ENCODE measurements at regions not wholly inside any gene's neighbourhood (a gene's known extent, or its start where the extent isn't known, plus 50 kb on each side); places are given as distances from the start of the nearest gene placed in this dataset.
"Not testable (repeated sequence)": the region's sequence is repeated elsewhere in the genome, so short reads cannot be mapped to it uniquely, and the experiment has no call there.

DNA sequence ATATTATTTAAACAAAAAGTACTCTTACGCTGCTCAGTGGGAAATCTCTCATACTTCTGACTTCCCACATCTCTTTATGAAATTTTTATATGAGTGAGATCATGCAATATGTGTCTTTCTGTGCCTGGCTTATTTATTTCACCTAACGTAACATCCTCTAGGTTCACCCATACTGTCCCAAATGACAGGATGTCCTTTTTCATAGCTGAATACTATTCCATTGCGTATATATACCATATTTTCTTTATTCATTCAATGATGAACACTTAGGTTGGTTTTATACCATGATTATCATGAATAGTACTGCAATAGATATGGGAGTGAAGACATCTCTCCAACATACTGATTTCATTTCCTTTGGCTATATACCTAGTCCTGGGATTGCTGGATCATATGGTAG lies 57.8 kb upstream of the TPP2 start:
- no peak for DNase-seq

DNA sequence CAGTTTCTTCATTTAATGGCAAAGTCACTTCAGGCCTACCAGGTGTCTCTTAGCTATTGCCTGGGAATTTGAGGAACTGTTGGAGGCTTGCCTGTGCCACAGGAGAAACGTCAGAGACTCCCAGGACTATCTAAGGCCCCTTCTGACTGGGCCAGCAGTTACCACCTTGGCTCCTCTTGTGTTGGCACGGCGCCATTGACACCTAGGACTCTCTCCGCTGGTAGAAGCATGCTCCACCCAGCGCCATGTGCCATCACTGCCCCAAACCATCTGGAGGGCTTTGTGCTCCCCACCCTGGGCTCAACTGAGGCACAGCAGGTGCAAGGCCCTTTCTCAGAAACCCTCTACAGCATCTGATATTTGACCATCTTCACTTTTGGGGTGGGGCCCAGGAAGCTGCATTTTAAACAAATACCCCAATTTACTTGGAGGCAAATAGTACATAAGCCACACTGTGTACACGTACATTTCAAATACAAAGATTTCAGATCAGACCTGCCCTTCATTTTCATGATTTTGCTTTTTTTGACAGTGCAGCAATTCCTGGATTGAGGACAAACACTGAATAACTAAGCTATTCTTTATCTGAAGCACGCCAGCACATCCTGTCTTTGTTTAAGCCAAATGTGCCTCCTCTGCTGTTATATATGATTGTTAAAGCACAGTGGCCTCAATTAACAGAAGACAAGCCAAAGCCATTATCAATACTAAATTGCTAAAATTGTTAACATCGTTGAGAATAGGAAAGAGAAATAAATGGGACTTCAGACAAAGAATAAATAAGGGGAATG lies 59.9 kb upstream of the TPP2 start:
- DNase-seq: no peak

DNA sequence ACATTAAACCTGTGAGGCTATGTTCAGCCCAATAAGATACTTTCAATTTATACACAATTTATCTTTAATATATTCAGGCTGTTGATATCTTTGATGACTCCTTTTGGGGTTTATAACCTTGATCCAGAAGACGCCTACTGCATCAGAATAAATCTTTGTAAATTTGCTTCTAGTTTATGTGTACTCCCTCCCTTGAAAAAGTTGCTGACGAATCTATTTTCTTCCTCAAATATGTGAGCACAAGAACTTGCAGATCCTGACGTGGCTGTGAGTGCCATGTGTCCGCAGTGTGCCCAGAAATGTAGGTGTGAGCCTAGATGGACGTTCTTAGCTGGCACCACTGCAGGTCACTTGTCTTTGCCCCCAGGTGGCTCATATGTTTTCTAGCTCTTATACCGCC lies 60.6 kb upstream of the TPP2 start:
- no peak for DNase-seq

DNA sequence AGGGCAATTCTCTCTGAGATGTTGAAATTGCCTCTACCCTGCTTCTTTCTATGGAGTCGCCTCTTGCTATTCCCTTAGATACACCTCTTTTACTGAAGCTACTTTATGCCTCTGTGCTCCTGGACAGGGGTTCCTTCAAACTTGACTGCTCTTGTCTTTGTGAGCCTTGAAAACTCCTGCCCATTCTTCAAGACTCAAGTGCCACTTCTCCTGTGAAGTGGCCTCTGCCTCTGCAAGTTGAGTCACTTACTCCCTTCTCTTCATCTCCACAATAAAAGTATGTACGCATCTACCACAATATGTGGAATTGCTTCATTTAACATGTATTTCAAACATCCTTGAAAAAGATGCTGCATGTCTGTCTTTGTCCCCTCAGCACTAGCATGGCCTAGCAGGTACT lies 66.0 kb upstream of the TPP2 start:
- DNase-seq: no peak

DNA sequence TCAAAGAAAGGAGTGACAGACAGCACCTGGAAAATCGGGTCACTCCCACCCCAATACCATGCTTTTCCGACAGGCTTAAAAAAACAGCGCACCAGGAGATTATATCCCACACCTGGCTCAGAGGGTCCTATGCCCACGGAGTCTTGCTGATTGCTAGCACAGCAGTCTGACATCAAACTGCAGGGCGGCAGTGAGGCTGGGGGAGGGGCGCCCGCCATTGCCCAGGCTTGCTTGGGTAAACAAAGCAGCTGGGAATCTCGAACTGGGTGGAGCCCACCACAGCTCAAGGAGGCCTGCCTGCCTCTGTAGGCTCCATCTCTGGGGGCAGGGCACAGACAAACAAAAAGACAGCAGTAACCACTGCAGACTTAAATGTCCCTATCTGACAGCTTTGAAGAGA lies 74.5 kb upstream of the TPP2 start:
- DNase-seq: not testable (repeated sequence)

DNA sequence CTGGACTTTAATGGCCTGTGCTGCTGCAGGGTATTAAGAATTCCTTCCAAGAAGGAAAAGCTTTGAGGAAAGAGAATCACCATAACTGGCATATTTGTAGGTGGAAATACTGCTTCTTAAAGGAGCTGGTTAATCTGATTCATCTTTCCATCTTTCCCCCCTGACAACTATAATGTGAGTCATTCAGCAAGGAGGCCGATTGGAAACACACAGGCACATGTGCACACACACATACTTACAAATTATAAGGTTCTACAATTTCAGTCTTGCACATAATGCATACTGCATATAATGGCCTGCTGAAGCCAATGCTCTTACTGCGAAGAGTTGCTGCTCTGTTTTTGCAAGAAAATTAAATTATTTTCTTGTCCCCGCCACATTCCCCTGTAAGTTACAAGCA lies 78.8 kb upstream of the TPP2 start:
- no peak for DNase-seq

DNA sequence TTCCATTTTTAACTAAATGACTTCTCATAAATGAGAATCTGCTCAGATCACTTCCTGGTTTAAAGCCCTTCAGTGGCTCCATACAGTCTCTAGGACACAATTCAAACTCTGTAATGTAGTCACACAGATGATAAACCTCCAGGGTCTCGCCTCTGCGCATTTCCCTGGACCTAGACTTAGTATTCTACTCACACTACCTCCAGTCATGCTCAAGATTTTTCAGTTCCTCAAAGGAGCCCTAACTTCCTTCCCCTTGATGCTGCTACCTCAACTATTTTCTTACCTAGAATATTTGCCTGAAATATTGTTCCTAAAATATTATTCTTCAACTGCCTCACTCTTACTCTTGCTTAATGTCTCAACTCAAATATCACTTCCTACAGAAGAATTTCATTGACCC lies 86.7 kb upstream of the TPP2 start:
- no peak for DNase-seq

DNA sequence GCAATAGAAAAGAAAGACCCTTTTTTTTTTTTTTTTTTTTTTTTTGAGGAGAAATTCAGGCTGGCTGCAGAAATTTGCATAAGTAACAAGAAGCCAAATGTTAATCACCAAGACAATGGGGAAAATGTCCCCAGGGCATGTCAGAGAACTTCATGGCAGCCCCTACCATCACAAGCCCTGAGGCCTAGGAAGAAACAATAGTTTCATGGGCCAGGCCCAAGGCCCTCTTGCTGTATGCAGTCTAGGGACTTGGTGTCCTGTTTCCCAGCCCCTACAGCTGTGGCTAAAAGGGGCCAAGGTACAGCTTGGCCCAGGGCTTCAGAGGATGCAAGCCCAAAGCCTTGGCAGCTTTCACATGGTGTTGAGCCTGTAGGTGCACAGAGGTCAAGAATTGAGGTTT lies 88.4 kb upstream of the TPP2 start:
- no peak for DNase-seq

DNA sequence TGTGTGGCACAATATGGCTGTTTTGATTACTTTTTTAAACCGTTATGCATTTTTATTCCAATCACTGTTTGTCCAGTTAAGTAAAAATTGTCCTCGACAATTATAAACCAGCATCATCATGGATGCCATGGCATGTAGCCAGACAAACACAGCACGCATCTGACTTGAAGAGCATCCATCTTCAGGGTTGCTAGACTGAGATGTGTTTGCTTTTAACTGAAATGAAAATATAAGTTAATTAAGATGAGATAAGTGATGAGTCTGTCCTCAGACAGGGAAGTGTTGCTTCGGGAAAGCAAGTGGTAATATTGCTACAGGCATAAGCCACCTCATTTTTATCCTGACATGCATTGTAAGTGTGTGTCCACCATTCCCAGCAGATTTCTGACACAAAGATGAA lies 92.8 kb upstream of the TPP2 start:
- no peak for DNase-seq

DNA sequence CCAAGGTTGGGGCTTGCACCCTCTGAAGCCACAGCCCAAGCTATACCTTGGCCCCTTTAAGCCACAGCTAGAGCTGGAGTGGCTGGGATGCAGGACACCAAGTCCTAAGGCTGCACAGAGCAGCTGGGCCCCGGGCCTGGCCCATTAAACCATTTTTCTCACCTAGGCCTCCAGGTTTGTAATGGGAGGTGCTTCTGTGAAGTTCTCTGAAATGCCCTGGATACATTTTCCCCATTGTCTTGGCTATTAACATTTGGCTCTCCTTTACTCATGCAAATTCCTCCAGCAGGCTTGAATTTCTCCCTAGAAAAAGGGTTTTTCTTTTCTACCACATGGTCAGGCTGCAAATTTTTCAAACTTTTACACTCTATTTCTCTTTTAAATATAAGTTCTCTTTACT lies 93.8 kb upstream of the FGF14 start:
- no peak for DNase-seq

DNA sequence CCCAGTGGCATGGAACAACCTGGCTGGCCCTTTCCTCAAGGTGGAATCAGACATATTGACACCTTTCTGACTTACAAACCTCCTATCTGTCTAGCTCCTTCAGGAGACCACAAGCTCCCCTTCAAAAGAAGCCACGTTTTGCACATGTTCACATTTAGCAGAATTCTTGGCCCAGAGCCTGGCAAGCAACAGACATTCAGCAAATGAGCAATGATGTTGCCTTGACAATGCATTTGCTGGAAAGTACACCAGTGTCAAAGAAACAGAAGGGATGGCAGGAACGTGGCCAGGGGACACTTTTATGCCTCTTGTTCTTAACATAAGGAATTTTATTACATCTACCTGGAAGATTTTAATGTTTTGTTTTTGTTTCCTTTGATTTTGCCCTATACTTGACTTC lies 85.5 kb upstream of the FGF14 start:
- no peak for DNase-seq

DNA sequence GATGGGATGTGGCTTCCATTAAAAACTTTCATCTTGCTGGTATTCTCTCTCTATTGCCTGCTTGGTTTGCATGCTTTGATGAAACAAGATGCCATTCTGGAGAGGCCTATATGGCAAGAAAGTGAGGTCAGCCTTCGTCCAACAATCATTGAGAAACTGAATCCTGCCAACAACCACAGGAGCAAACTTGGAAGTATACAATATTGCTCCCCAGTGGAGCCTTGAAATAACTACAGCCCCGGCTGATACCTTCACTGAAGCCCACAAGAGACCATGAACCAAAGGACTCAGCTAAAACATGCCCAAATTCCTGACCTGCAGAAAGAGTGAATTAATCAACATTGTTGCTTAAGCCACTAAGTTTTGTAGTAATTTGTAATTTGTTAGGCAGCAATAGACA lies 82.5 kb upstream of the FGF14 start:
- no peak for DNase-seq

DNA sequence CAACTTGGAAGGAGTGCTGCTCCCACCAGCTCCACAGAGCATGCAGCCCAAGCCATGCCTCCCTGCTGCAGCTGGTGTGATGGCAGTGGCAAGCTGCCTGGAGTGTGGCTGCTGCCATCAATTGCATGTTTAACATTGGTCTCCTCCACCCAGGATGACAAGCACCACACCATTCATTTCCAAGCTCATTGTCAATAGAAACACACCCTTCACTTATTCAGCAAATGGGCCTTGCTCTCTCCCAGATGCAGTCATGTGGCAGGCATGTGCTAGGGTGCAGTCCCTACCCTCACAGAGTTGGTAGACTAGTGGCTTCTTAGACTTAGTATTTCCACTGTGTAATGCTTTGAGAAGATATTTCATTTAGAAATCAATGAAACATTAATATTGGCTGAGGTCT lies 70.8 kb upstream of the FGF14 start:
- DNase-seq: no peak

DNA sequence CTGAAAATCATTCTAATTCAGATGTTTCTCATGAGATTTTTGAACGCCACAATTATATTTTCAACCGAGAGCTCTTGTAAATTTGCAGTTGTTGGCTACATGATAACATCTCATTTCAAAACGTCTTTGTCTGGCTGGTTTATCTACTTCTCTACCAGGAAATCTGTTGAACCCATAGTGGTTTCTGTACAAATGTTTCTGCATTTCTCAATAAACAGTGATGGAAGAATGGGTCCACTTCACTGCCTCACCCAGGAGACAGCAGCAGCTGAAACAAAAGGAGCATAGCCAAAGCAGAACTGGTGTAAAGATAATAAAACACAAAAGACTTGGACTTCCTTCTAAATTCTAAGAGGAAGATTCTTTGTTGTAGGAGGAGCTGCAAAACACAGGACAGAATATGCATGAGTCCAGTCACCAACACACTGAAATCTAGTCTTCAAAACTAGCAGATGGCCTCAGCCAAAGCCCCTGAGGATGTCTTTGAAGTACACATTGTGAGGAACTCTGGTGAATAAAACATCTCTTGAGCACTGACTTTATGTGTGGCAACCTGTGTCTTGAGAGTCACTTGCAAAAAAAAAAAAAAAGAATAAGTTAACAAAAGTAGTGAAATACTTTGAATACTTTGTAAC lies 68.6 kb upstream of the FGF14 start:
- peak; percentile 32 for DNase-seq

DNA sequence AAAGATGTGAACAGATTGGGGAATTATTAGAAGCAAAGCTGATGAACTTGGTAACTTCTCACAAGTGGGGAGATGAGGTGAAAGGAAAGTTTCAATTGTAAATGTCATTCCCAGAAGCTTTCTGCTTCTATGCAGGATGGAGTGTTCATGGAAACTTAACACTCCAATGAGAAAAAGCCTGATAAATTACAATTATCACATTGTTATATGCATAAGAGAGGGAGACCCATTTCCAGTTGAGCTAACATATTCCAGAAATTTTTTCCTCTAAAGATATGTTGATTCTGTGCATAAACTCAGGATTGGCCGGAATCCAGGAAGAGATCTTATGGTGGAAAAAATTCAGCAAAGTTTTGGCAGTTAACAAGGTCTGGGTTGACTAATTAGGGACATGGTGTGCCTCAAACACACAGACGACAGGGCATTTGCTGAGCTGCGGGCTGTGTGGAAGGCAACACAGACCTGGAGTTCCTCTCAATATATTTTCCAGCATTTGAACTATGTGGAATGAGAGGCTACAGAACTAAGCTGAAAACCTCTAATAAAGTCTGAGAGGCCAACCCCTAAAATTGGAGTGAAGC lies 64.9 kb upstream of the FGF14 start:
- DNase-seq: no peak

DNA sequence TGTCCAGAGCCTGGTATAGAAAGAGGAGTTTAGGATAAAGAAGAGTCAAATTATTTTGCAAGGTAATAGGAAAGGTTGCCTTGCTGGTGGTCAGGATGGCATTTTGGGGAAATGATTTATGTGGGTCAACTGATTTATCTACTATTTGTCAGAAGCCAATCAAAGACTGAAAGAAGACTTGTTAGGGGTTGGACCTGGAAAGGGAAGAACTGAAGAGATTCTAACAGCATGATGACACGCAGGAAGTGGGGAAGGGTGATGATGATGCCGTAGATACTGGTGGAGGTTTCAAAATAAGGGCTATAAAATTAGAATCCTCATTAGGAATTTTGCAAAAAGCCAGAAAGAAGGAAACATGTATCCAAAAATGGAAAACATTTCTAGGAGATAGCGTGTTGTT lies 60.7 kb upstream of the FGF14 start:
- DNase-seq: no peak

DNA sequence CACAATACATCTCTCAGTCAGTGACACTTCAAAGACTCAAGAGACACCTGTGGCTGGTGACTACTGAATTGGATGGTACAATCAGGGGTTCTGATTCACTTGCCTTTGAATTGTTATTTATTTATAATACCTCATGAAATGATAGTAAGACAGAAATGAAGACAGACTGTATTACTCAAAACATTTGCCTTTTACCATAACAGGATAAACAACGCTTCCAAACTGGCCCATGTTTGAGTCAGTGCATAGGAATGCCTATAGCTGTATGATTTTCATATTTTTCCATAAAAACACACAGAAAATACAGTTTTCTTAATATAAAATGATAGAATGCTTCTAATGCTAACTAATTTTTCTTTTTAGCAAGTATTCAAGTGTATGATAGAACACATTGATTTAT lies 59.5 kb upstream of the FGF14 start:
- DNase-seq: no peak

DNA sequence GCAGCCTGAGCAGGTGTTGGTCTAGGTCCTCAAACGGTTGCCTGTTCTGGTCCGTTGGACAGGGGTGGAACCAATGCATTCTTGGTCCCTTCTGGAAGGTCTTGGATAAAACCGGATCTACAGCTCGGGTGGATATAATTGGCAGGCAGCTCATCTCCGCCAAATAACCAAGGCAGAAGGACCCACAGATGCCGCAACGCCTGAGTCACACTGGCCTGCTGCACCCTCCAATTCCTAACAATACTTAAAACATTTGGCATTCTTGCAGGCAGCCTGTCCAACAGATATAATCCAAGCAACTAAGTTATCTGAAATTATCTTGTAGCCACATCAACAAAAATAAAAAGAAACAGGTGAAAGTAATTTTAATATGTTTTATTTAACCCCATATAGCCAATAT lies 59.0 kb upstream of the FGF14 start:
- DNase-seq: no peak

DNA sequence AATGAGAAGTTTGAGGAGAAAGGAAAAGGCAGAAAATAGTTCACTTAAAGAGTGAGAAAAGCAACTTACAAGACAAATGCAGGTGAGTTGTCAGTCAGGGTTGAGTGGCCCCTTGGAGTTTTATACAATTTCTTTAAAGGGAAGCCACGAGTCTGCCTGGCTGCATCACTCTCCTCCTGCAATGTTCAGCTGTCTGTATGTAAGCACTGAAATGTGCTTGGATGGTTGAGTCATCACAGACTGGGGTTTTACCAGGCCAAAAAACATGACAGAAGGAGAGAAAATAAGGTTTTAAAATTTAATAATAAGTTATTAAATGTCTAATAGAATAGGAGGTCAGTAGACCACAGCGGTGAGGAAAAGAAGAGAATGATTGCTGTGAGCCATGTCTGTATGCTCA lies 51.0 kb upstream of the FGF14 start:
- DNase-seq: no peak

Measured in KG1 (cell line).